Brain pericyte (primary cell): ENCODE measurements at regions not wholly inside any gene's neighbourhood (a gene's known extent, or its start where the extent isn't known, plus 50 kb on each side); places are given as distances from the start of the nearest gene placed in this dataset.
"Not testable (repeated sequence)": the region's sequence is repeated elsewhere in the genome, so short reads cannot be mapped to it uniquely, and the experiment has no call there.

Source experiments
- DNase-seq: peaks from one replicate; pipeline ENCODE4 v3.0.0-alpha.2; 2012; ENCODE audit warnings: low read depth, low spot score

- no peak for DNase-seq
Measured at GRCh38 chr1:96538111-96538641, 183.4 kb upstream of the PTBP2 start.

- DNase-seq: peak; percentile 58
Measured at GRCh38 chr1:96538883-96539282, 182.7 kb upstream of the PTBP2 start.

GRCh38 chr1:96541491-96541890 lies 180.1 kb upstream of the PTBP2 start:
- DNase-seq: no peak

DNA sequence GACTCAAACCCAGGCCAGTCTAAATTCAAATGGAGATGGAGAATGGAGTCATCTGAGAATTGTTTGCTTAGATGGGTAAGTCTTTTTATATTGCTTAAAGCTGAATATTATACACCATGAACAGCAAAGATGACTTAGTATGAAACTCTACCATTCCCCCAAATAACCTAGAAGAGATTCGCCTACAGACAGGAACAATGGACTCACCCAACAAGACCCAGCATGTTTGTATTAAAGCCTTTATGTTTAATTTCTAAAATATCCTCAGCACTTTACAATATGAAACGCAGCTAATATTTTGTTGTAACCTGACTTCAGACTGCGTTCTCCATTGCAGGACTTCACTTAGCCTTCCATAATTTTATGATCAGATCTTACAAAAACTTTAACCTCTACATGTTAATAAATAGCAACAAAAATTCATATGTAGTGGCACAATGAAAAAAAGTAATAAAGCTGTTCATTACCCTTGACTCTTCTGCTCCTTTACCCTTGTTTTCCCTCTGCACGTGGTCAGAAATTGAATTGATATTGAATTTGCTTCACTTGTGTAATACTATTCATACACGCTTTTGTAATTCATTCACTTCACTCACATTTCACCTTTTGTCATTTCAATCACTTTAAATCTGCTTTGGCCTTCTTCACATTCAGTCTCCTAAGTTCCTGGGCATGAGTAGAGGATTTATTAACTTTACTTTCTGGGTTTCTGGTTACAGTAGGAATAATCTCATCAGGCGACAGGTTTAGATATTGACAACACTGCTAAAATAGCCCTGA lies 177.3 kb upstream of the PTBP2 start:
- no peak for DNase-seq

GRCh38 chr1:96544831-96545221 lies 176.8 kb upstream of the PTBP2 start:
- DNase-seq: no peak

GRCh38 chr1:96545935-96546656 lies 175.5 kb upstream of the PTBP2 start:
- no peak for DNase-seq

- DNase-seq: no peak
Measured at GRCh38 chr1:96550061-96550460, 171.5 kb upstream of the PTBP2 start.

DNA sequence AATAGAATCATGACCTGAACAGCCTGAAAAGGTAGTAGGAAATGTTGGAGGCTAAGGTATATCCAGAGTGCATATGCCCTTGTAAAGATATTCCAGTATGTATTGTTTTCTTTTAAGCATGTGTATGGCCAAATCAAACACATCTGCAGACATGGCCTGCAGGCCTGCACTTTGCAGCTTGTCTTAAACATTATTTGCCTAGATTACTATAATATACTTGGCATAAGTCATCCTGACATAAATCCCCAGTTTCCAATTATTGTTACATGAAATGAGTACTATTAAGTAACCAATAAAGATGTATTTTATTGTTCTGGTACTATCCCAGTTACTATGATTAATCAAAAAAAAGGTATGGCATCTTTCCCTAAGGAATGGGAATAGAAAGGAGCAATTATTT lies 169.1 kb upstream of the PTBP2 start:
- no peak for DNase-seq

- DNase-seq: no peak
Measured at GRCh38 chr1:96553811-96554210, 167.8 kb upstream of the PTBP2 start.

DNA sequence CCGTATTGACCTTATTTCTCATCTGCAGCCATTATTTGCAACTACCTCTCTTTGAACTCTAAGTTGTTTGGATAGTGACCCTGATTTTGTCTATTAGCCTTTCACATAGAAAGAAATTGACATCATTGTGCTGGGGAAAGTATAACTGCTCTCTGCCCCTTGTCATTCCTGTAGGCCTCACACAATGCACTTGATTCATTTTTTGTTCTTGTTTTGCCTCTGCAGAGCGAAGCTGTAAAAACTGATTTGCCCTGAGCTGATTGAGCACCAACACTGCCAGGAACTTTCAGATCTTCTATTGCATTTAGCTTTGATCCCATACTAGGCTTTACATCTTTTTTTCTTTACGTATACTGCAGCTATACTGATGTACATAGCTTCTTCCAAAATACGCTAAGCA lies 167.2 kb upstream of the PTBP2 start:
- DNase-seq: no peak

DNA sequence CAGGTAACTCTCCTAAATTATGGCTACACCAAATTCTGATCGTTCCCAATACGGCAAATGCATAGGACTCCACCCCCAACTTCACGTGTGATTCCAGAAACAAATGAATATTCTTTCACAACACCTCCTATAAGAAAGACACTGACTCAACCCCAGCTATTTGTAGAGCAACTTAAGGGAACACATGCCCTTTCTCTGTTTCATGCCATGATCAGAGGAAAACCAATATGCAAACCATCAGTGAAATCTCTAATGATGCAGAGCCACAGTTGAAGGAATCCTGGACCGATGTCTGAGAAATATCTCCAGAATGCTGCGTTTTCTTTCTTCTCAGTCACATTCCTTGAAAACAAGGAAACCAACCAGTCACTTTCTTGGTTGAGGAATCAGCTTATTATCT lies 164.2 kb upstream of the PTBP2 start:
- DNase-seq: no peak

DNA sequence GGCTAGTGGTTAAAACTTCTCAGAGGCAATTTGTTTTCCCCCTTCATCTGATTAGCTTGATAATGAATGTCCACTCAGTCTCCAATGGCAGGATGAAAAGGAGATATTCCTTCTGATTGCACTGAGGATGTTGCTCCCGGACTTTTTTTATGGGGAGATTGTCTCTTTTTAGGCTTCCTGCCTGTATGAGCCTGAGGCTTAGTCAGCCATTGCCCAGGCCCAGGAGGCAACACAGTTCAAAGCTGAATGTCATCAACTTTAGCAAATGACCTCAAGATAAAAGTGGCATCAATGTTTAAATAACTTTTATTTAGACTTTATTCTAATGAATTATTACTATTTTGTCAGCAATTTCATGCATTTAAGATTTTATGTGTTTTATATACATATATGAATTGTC lies 162.9 kb upstream of the PTBP2 start:
- no peak for DNase-seq

GRCh38 chr1:96559181-96559580 lies 162.4 kb upstream of the PTBP2 start:
- DNase-seq: no peak

DNA sequence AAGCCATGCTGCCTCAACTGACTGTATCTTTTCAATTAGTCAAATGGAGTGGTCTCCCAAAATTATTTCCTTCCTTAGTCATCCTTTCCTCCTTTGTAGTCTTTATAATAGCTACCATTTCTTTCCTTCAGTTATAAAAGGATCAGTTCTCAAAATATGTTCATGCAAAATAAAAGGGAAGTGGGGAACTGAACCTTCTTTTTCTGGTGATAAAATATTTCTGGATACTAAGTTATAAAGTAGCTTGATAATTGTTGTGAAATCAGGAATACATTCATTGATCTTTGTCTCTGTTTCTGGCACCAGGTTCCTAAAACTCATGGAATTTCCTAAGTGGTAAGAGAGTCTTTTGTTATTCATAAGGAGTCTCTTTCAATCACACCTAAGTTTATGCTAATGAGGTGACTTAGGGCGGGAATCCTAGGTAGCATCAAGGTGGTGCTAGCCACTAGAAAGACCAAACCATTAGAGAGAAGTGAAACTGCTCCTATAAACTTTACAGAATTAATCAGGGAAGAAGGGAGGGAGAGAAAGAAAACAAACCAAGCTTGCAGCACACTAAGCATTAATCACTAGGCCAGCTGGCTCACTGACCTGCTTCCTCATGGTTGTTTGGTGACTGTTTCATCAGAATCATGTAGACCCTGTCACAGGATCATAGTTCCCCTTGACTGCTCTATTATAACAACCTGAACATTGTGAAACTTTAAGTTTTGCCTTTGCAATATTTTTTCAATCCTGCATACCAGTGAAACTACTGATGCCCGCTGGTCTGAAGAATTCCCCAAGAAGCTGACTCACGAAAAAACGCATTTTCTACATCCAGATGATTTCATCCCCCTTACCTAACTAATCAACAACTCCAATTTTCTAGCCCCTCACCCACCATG lies 161.6 kb upstream of the PTBP2 start:
- DNase-seq: peak; percentile 58

DNA sequence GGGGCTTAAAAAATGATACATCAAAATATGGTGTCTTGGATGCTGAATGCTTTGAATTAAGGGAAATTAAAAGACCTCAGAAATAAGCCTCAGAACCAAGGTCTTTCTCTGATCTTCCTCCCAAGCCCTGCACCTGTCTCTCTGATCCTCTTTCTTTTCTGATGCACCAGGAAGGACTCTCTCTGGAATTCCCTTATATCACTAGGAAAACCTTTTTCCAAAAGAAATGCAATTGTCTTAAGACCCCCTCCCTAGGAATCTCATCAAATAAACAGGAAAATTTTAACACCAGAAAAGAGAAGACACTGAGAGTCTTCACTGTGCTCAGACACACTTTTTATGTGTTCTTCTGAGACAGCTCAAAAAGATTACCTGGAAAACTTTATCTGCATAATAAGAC lies 159.5 kb upstream of the PTBP2 start:
- DNase-seq: no peak

GRCh38 chr1:96564401-96564800 lies 157.2 kb upstream of the PTBP2 start:
- not testable (repeated sequence) for DNase-seq

GRCh38 chr1:96565546-96565945 lies 156.0 kb upstream of the PTBP2 start:
- no peak for DNase-seq

GRCh38 chr1:96568639-96569038 lies 152.9 kb upstream of the PTBP2 start:
- no peak for DNase-seq

- no peak for DNase-seq
Measured at GRCh38 chr1:96569288-96569687, 152.3 kb upstream of the PTBP2 start.

DNA sequence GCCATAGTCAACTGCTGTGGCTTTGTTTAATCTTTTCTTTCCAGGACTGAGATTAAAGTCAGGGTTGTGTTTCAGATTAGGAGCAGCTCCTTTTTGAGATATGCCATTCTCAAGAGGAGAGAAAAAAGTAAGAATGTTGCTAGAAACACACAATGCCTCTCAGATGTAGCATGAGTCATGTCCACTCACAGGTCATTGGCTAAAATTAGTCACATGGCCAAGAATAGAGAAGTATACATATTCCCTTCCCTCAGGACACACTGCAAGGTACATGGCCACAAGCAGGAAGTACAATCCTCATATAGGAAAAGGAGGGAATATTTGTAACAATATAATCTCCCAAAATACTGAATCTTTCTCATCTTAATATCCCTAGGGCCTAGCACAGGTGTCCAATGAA lies 141.9 kb upstream of the PTBP2 start:
- DNase-seq: no peak

GRCh38 chr1:96580920-96581319 lies 140.7 kb upstream of the PTBP2 start:
- no peak for DNase-seq

GRCh38 chr1:96581772-96582171 lies 139.8 kb upstream of the PTBP2 start:
- no peak for DNase-seq
